Neural crest cell (in vitro differentiated cells): ENCODE measurements at regions not wholly inside any gene's neighbourhood (a gene's known extent, or its start where the extent isn't known, plus 50 kb on each side); places are given as distances from the start of the nearest gene placed in this dataset.

ENCODE experiments used
- DNase-seq: peaks from one replicate; pipeline ENCODE4 v3.0.0; 2021; ENCODE audit warnings: low read depth, mixed read lengths, low spot score
- H3K27ac Mint-ChIP-seq: one replicate; pipeline ENCODE4 v1.8.0; 2021; ENCODE audit warnings: mild to moderate bottlenecking, mixed read lengths; ENCODE audit not compliant: unreplicated experiment
- H3K27me3 Mint-ChIP-seq: 2 replicates; pipeline ENCODE4 v1.8.0; 2021; ENCODE audit warnings: low read depth, mild to moderate bottlenecking, mixed read lengths
- H3K36me3 Mint-ChIP-seq: 2 replicates; pipeline ENCODE4 v1.8.0; 2021; ENCODE audit warnings: low read depth, mild to moderate bottlenecking, mixed read lengths
- H3K4me1 Mint-ChIP-seq: 2 replicates; pipeline ENCODE4 v1.8.0; 2021; ENCODE audit warnings: mixed read lengths
- H3K4me3 Mint-ChIP-seq: one replicate; pipeline ENCODE4 v1.8.0; 2021; ENCODE audit warnings: mild to moderate bottlenecking, mixed read lengths
- H3K9me3 Mint-ChIP-seq: 2 replicates; pipeline ENCODE4 v1.8.0; 2021; ENCODE audit warnings: mixed read lengths
- CTCF ChIP-seq: fragments of 200-600 bp; sonication (generic); conservative IDR thresholded peaks from 2 replicates; pipeline ENCODE4 v1.5.0; 2021; ENCODE audit warnings: antibody characterized with exemption, mild to moderate bottlenecking

- H3K9me3 Mint-ChIP-seq = no peaks in the 10 kb centered on the region
These were observed 213.8 kb upstream of the C2CD4B start for GRCh38 chr15:62378772-62379498.

DNA sequence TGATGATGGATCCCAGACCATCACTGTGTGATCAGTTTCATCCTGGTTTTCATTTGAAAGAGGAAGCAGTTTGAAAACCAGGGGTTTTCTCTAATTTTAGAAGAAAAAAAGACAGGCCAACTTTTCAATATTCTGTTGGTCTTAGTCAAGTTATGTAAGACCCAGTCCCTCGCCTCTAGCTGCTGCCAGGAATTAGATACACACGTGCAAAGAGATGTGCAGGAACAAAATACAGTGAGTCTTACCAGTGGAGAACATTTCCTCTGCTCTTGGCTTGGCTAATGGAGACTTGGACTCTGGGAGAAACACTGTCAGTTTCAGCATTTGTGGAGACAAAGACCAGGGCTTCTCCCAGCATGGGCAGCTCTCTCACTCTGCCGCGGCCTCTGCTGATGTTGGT lies 214.9 kb upstream of the C2CD4B start:
- Mint-ChIP-seq H3K9me3 (no peaks in the 10 kb centered on the region), H3K4me1 (no peaks in the 10 kb centered on the region), H3K36me3 (no peaks in the 10 kb centered on the region), H3K4me3 (no peak overlapping the region), H3K27me3 (peaks cover 45% of the 10 kb centered on the region), H3K27ac (no peak overlapping the region)
- TF ChIP-seq CTCF = no peak
- no peak for DNase-seq

More at GRCh38 chr15:62378772-62379498, 213.8 kb upstream of the C2CD4B start:
- DNase-seq = no peak
- Mint-ChIP-seq H3K27me3 (peaks cover 36% of the 10 kb centered on the region), H3K4me1 (no peaks in the 10 kb centered on the region), H3K27ac (no peak overlapping the region), H3K4me3 (no peak overlapping the region), H3K36me3 (no peaks in the 10 kb centered on the region)
- TF ChIP-seq CTCF = no peak

- Mint-ChIP-seq H3K27me3 (peaks cover 54% of the 10 kb centered on the region), H3K4me1 (no peaks in the 10 kb centered on the region), H3K27ac (no peak overlapping the region), H3K4me3 (no peak overlapping the region), H3K9me3 (no peaks in the 10 kb centered on the region), H3K36me3 (no peaks in the 10 kb centered on the region)
- no peak for DNase-seq
- TF ChIP-seq CTCF = no peak
These were observed 217.0 kb upstream of the C2CD4B start for GRCh38 chr15:62382046-62382445.

DNA sequence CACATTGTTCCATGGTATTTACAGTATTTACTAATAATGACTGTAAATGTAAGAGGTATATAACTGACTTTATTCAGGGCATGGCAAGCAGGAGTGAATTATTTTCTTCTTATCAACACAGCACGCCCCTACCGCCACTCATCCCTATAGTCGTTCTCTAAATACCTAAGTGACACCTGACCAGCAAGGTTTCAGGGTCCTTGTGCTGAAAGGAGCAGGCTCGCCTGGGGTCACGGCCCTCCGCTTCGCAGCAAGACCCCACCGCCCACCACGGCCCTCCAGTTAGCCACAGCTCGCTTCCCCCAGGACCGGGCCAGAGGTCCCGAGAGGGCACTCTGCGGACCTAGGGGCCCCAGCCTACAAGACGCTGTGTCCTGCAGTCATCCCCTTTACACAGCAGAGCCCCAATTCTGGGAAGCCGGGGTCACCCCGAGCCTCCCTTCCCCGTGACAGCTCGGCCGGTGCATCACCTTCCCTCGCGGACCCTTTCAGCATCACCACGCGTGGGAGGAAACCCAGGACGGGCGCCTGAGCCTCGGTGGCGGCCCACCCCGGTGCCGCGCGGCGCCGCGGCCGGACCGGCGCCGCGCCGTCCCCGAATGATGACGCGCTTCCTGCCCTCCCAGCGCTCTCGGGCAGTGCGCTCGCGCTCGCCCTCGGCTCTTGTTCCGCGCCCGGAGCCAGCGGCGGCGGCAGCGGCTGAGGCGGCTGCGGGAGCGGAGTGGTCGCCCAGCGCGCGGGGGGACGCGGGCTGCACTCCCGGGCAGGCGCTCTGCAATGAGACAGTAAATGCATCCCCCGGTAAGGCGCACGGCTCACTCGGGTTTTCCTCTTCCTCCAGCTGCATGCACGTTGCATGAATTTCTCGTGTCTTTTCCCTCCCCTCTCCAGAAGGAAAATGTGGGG lies 225.1 kb upstream of the C2CD4B start, which contains the start of gene TLN2:
TLN2 (plus strand) TSS at position 666 of the 906 bp plus-strand sequence.
- no peak for TF ChIP-seq CTCF
- no peaks in the 10 kb centered on the region for H3K36me3 Mint-ChIP-seq
- H3K9me3 Mint-ChIP-seq = no peaks in the 10 kb centered on the region
- peak within 1 kb of the TSS; percentile 94 for H3K27ac Mint-ChIP-seq
- peak within 1 kb of the TSS; percentile 99 for H3K4me3 Mint-ChIP-seq
- H3K4me1 Mint-ChIP-seq = peaks cover 17% of the 10 kb centered on the region
- H3K27me3 Mint-ChIP-seq = peaks cover 13% of the 10 kb centered on the region
- DNase-seq = peak; percentile 59

DNA sequence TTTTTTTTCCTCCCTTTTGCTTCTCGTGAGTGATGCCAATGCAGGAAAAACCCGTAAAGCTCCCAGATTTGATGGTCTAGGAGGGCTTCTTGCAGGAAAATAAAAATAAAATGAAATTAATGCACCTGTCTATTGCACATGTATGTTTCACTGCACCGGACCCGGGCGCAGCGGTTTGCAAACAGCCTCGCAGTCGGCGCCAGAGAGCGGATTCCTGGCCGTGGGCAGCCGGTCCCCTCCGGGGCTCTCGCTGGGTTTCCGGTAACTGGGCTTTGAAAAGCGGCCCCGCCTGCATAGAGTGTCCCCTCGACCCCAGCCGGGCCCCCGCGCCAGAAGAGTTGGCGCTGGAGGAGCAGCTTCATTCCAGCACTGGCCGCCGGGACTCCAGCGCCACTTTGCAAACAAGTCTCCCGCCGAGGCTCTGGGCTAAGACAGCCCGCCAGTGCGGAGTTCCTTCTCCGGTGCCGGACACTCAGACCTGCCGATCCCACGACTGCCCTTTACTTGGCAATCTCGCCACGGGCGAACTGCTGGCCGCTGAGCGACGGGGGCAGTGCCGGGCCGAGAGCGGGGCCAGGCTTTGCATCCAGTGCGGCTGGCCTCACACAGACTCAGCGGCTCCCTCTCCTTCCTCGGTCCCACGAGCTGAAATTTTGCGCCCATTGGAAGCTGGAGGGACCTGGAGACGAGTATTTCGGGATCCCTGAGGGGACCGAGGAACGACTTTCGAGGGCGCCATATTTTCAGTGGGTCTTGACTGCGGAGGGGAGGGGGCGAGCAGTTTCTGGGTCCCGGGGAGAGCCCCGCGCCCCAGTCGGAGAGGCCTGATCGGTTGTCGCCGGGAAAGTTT lies 225.9 kb upstream of the C2CD4B start:
- Mint-ChIP-seq H3K27me3 (peaks cover 7% of the 10 kb centered on the region), H3K4me1 (peaks cover 17% of the 10 kb centered on the region), H3K4me3 (peak overlapping the region; percentile 97), H3K9me3 (no peaks in the 10 kb centered on the region), H3K36me3 (no peaks in the 10 kb centered on the region), H3K27ac (peak overlapping the region; percentile 57)
- peak; percentile 52 for DNase-seq
- no peak for TF ChIP-seq CTCF
